ENCODE measurements at regions not wholly inside any gene's neighbourhood (a gene's known extent, or its start where the extent isn't known, plus 50 kb on each side); places are given as distances from the start of the nearest gene placed in this dataset.

DNA sequence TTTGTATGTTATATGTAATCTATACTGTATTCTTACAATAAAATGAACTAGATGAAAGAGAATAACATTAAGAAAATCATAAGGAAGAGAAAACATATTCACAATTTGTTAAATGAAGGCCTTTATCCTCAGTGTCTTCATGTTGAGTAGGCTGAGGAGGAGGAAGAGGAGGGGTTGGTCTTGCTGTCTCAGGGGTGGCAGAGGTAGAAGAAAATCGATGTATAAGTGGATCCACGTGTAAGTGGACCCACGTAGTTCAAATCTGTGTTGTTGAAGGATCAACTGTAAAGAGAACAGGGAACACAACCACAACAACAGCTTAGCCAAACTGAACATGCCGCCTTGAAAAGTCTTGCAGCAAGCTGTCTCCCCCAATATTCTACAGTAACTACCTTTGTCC, 161.6 kb upstream of the NRP1 start:
- Histone ChIP-seq H3K4me3 (no peak overlapping the region), H3K27me3 (no peaks in the 10 kb centered on the region), H3K9me3 (no peaks in the 10 kb centered on the region), H3K36me3 (no peaks in the 10 kb centered on the region), H3K4me1 (peaks cover 0 to 3% (median 0%) of the 10 kb centered on the region in 3 donors), H3K27ac (no peak overlapping the region)
- 81 to 86% methylated on average over 4 of the region's 4 CpGs for WGBS, 2 donors
- intact Hi-C loops (cut with DNase I): no loop called here
- no peak for DNase-seq
- TF ChIP-seq, protein P1, sequence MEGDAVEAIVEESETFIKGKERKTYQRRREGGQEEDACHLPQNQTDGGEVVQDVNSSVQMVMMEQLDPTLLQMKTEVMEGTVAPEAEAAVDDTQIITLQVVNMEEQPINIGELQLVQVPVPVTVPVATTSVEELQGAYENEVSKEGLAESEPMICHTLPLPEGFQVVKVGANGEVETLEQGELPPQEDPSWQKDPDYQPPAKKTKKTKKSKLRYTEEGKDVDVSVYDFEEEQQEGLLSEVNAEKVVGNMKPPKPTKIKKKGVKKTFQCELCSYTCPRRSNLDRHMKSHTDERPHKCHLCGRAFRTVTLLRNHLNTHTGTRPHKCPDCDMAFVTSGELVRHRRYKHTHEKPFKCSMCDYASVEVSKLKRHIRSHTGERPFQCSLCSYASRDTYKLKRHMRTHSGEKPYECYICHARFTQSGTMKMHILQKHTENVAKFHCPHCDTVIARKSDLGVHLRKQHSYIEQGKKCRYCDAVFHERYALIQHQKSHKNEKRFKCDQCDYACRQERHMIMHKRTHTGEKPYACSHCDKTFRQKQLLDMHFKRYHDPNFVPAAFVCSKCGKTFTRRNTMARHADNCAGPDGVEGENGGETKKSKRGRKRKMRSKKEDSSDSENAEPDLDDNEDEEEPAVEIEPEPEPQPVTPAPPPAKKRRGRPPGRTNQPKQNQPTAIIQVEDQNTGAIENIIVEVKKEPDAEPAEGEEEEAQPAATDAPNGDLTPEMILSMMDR (IDR thresholded peaks at IDR 0.05): no peak
- no peak for TF ChIP-seq POLR2A (IDR thresholded peaks at IDR 0.05)

DNA sequence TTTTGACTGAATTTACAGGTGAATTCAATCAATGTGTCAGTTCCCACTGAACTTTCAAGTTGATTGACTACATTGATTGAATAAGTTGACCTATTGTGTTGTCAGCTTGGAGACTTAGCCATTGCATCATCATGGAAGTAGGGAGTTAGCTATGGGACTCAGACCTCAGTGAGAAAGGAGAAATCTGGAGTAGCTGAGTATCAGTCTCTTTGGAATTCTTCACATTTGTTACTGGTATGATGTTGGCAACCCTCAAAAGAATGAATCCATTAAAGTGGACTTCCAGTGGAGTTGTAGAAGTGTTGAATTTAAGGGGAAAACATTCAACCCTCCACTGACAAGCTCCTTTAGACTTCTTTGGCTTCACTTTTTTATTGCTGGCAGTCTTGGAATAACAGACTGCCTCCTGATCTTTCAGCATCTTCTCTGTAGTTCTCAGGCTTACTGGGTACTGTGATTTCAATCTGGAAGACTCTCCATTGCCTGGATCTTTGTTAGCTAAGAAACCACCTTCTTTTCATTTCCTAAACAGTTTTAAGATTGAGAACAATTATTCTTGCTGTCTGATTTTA, 160.3 kb upstream of the NRP1 start:
- no peaks in the 10 kb centered on the region for H3K9me3 ChIP-seq
- H3K36me3 ChIP-seq: no peaks in the 10 kb centered on the region
- intact Hi-C loops (cut with DNase I): no loop called here
- DNase-seq: no peak
- no peak overlapping the region for H3K27ac ChIP-seq
- peaks cover 0 to 5% (median 3%) of the 10 kb centered on the region in 3 donors for H3K4me1 ChIP-seq
- no peaks in the 10 kb centered on the region for H3K27me3 ChIP-seq
- TF ChIP-seq, protein P1 (IDR thresholded peaks at IDR 0.05): no peak
- no peak for TF ChIP-seq POLR2A (IDR thresholded peaks at IDR 0.05)
- H3K4me3 ChIP-seq: no peak overlapping the region

- TF ChIP-seq, protein P1 (IDR thresholded peaks at IDR 0.05): no peak
- TF ChIP-seq POLR2A (IDR thresholded peaks at IDR 0.05): no peak
- Histone ChIP-seq H3K36me3 (no peaks in the 10 kb centered on the region), H3K9me3 (no peaks in the 10 kb centered on the region), H3K4me3 (no peak overlapping the region), H3K27ac (peak overlapping the region in 1 of 4 donors; percentile 16), H3K27me3 (no peaks in the 10 kb centered on the region), H3K4me1 (peaks cover 0 to 5% (median 3%) of the 10 kb centered on the region in 3 donors)
- intact Hi-C loops (cut with DNase I): no loop called here
- 60 to 68% methylated on average over 2 of the region's 2 CpGs for WGBS, 2 donors
- no peak for DNase-seq
These were observed 159.5 kb upstream of the NRP1 start for GRCh38 chr10:33493978-33494377.

GRCh38 chr10:33493497-33493896, 159.0 kb upstream of the NRP1 start:
- WGBS, 2 donors: 69% methylated on average over 3 of the region's 3 CpGs; no CpG with 5 or more reads in 1 of the 2 donors
- no peak overlapping the region for H3K4me3 ChIP-seq
- H3K27me3 ChIP-seq: no peaks in the 10 kb centered on the region
- peak overlapping the region in 1 of 4 donors; percentile 16 for H3K27ac ChIP-seq
- H3K4me1 ChIP-seq: peaks cover 0 to 5% (median 3%) of the 10 kb centered on the region in 3 donors
- H3K9me3 ChIP-seq: no peaks in the 10 kb centered on the region
- intact Hi-C loops (cut with DNase I): no loop called here
- TF ChIP-seq POLR2A (IDR thresholded peaks at IDR 0.05): no peak
- TF ChIP-seq, protein P1 (IDR thresholded peaks at IDR 0.05): no peak
- DNase-seq: no peak
- H3K36me3 ChIP-seq: no peaks in the 10 kb centered on the region

GRCh38 chr10:33492701-33493345, 158.4 kb upstream of the NRP1 start:
- H3K9me3 ChIP-seq: no peaks in the 10 kb centered on the region
- H3K4me1 ChIP-seq: peaks cover 0 to 5% (median 3%) of the 10 kb centered on the region in 3 donors
- H3K4me3 ChIP-seq: no peak overlapping the region
- no peak for DNase-seq
- intact Hi-C loops (cut with DNase I): no loop called here
- no peak for TF ChIP-seq POLR2A (IDR thresholded peaks at IDR 0.05)
- TF ChIP-seq, protein P1 (IDR thresholded peaks at IDR 0.05): no peak
- WGBS, 2 donors: 60 to 74% methylated on average over 4 of the region's 4 CpGs
- peak overlapping the region in 1 of 4 donors; percentile 16 for H3K27ac ChIP-seq
- H3K27me3 ChIP-seq: no peaks in the 10 kb centered on the region
- H3K36me3 ChIP-seq: no peaks in the 10 kb centered on the region
